A549 (cell line): ENCODE measurements at regions not wholly inside any gene's neighbourhood (a gene's known extent, or its start where the extent isn't known, plus 50 kb on each side); places are given as distances from the start of the nearest gene placed in this dataset.

ENCODE experiments used
- CEBPB ChIP-seq, 2 experiments: fragments of >200 bp in 1 of 2; sonication (Bioruptor Twin) in 1 of 2; formaldehyde crosslinking in 1 of 2; IDR thresholded peaks; 2 replicates each; pipeline ENCODE4 v1.6.1; 2012 to 2016
- CTCF ChIP-seq: fragments of >200 bp; sonication (Bioruptor Twin); formaldehyde crosslinking; IDR thresholded peaks from 3 replicates; pipeline ENCODE4 v1.5.1; 2016
- MAZ ChIP-seq: fragments of 150-350 bp; IDR thresholded peaks from 2 replicates; pipeline ENCODE4 v1.6.1; 2014; ENCODE audit warnings: antibody characterized with exemption, low read depth, low read length, borderline replicate concordance

- TF ChIP-seq CEBPB (IDR thresholded peaks at IDR 0.05) (no peak), MAZ (no peak), CTCF (no peak)
These were observed 410.0 kb upstream of the SULF2 start for GRCh38 chr20:48195121-48195870.
